ENCODE measurements at regions not wholly inside any gene's neighbourhood (a gene's known extent, or its start where the extent isn't known, plus 50 kb on each side); places are given as distances from the start of the nearest gene placed in this dataset.

DNA sequence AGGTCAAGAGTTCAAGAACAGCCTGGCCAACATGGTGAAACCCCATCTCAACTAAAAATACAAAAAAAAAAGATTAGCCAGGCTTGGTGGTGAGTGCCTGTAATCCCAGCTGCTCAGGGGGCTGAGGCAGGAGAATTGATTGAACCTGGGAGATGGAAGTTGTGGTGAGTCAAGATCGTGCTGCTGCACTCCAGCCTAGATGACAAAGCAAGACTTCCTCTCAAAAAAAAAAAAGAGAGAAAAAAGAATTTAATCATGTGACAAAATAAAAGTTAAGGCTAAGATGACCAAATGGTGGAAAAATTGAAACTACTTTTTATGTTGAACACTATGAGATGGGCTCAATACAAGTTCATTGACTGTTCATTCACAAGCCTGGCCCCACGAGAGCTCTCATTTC, 141.1 kb upstream of the WDR11 start:
- no peak overlapping the region for H2BK15ac ChIP-seq (ENCODE audit: low read depth, low read length)
- no peak overlapping the region for H4K91ac ChIP-seq (ENCODE audit: insufficient read length, low read depth, low read length)
- H4K8ac ChIP-seq (replicated peaks; ENCODE audit: insufficient read length, low read depth, low read length), result no peak overlapping the region
- no peaks in the 10 kb centered on the region for H4K20me1 ChIP-seq (ENCODE audit: control insufficient read depth, insufficient read depth, insufficient read length)
- no peak overlapping the region for H2AK5ac ChIP-seq (ENCODE audit: insufficient read length, low read length)
- peaks cover 6 to 16% of the 10 kb centered on the region in 2 experiments for H3K4me1 Mint-ChIP-seq
- no CpG with 5 or more reads among the region's 2 CpGs for WGBS (ENCODE audit: extremely low coverage, insufficient read length, low lambda C conversion rate)
- H2AFZ ChIP-seq (ENCODE audit: low read length), result no peak overlapping the region
- no peak overlapping the region for H3K4me2 ChIP-seq (ENCODE audit: insufficient read depth, insufficient read length, low read length)
- H2BK120ac ChIP-seq (ENCODE audit: low read depth, low read length, poor library complexity, severe bottlenecking), result no peak overlapping the region
- H3K27ac Mint-ChIP-seq, result no peak overlapping the region
- H3K18ac ChIP-seq (ENCODE audit: insufficient read length, low read depth, low read length), result no peak overlapping the region
- no peak overlapping the region for H3T11ph ChIP-seq (ENCODE audit: low read length)
- no peak overlapping the region for H4K5ac ChIP-seq (ENCODE audit: insufficient read length, low read depth, low read length)
- no peak overlapping the region for H3K14ac ChIP-seq (ENCODE audit: insufficient read depth, low read length)
- no peaks in the 10 kb centered on the region for H3K9me3 ChIP-seq (ENCODE audit: control insufficient read depth, low read depth, low read length)
- H3K4ac ChIP-seq (ENCODE audit: low read depth, low read length), result no peak overlapping the region
- H3K4me3 Mint-ChIP-seq, result no peak overlapping the region
- no peak overlapping the region for H2BK20ac ChIP-seq (ENCODE audit: low read depth, low read length, poor library complexity, severe bottlenecking)
- H3K4me1 ChIP-seq (ENCODE audit: insufficient read depth, low read length), result no peaks in the 10 kb centered on the region
- no peak overlapping the region for H3K56ac ChIP-seq (ENCODE audit: insufficient read length, low read depth, low read length)
- H3K27ac ChIP-seq (ENCODE audit: insufficient read length, low read depth, low read length), result no peak overlapping the region
- H2BK12ac ChIP-seq (ENCODE audit: insufficient read length, low read depth, low read length), result no peak overlapping the region
- no peaks in the 10 kb centered on the region for H3K79me1 ChIP-seq (ENCODE audit: insufficient read depth, low read depth, low read length, poor library complexity, severe bottlenecking)
- no peak overlapping the region for H2BK5ac ChIP-seq (ENCODE audit: insufficient read length, low read length)
- no peaks in the 10 kb centered on the region for H3K36me3 Mint-ChIP-seq (ENCODE audit: insufficient read depth in 1 of 3, low read depth in 3 of 3)
- no peak overlapping the region for H3K23ac ChIP-seq (ENCODE audit: insufficient read length, low read depth, low read length)
- H3K79me2 ChIP-seq (ENCODE audit: insufficient read depth, low read length), result no peaks in the 10 kb centered on the region
- H3K27me3 Mint-ChIP-seq (ENCODE audit: low read depth), result no peaks in the 10 kb centered on the region
- H3K9me3 Mint-ChIP-seq, result no peaks in the 10 kb centered on the region
- no peaks in the 10 kb centered on the region for H3K27me3 ChIP-seq (ENCODE audit: insufficient read depth, low read length)
- DNase-seq, result no peak
- no peak overlapping the region for H3K9ac ChIP-seq (ENCODE audit: extremely low read depth, insufficient read length, low read length)
- H3K23me2 ChIP-seq (ENCODE audit: insufficient read length, low read depth, low read length, poor library complexity, severe bottlenecking), result no peaks in the 10 kb centered on the region
- TF ChIP-seq, protein P1, sequence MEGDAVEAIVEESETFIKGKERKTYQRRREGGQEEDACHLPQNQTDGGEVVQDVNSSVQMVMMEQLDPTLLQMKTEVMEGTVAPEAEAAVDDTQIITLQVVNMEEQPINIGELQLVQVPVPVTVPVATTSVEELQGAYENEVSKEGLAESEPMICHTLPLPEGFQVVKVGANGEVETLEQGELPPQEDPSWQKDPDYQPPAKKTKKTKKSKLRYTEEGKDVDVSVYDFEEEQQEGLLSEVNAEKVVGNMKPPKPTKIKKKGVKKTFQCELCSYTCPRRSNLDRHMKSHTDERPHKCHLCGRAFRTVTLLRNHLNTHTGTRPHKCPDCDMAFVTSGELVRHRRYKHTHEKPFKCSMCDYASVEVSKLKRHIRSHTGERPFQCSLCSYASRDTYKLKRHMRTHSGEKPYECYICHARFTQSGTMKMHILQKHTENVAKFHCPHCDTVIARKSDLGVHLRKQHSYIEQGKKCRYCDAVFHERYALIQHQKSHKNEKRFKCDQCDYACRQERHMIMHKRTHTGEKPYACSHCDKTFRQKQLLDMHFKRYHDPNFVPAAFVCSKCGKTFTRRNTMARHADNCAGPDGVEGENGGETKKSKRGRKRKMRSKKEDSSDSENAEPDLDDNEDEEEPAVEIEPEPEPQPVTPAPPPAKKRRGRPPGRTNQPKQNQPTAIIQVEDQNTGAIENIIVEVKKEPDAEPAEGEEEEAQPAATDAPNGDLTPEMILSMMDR (conservative IDR thresholded peaks at IDR 0.05), result no peak

Measured in H9 (cell line).